Erythroblast (primary cell): ENCODE measurements at regions not wholly inside any gene's neighbourhood (a gene's known extent, or its start where the extent isn't known, plus 50 kb on each side); places are given as distances from the start of the nearest gene placed in this dataset.

Source experiments
- GATA1 ChIP-seq: IDR thresholded peaks from 2 replicates; pipeline ENCODE4 v1.6.1; 2011; ENCODE audit warnings: low read depth, mild to moderate bottlenecking, control low read depth, low read length, moderate library complexity
- POLR2A ChIP-seq: IDR thresholded peaks from 2 replicates; pipeline ENCODE4 v1.6.1; 2011; ENCODE audit warnings: mild to moderate bottlenecking, low read length

DNA sequence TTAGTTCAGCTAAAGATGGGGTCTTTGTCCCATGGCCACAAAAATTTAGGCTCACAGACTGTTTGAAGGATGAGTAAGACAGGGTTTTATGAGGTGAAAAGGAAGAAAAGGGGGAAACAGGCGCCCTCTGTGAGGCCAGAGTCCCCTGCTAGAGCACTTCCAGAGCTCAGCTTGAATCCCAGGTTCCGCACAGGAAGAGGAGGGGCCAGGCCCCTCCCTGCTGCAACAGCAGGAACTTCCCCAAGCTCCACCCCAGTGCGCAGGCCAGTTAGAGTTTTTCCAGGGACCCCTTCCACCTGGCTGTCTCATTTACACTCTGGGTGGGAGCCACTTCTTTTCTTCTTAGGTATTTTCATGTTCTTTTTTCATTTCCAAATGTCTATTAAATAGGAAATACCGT lies 480.8 kb downstream of the PSAT1 start:
- no peak for TF ChIP-seq POLR2A
- no peak for TF ChIP-seq GATA1
